IPS DF 19.7 (cell line): ENCODE measurements at regions not wholly inside any gene's neighbourhood (a gene's known extent, or its start where the extent isn't known, plus 50 kb on each side); places are given as distances from the start of the nearest gene placed in this dataset.
A peak's percentile ranks its signal among the peaks of the same experiment; 100 is the strongest.

Source experiments
- DNase-seq: peaks from one replicate; pipeline ENCODE4 v3.0.0-alpha.2; 2013; ENCODE audit warnings: low read depth, low spot score

DNA sequence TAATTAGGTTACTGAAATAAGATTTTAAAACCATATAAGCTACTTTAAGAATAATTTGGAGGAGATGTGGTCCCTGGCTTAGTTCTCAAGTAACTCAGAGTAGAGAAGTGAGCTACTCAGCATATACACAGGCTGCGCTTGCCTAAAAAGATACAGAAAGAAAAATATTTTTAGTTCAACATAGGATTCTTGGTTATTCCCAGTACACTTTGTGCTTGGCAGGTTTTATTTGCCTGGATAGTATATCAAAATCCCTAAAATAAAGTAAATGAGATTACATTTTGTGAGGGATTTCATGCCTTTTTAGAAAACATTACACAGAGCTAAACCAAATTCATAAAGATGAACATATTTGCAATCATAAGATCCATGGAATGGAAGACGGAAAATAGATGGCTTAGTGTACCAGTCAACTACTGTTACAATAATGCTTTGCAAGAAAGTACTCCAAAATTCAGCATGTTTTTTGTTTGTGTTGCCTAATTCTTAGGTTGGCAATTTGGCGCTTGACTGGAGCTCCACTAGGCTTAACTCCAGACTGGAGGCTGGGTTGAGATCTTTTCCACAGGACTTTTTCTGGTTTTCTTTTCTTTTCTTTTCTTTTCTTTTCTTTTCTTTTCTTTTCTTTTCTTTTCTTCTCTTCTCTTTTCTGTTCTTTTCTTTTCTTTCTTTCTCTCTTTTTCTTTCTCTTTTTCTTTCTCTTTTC is 600.5 kb upstream of the SYT4 start:
- DNase-seq: no peak

- no peak for DNase-seq
Observed at GRCh38 chr18:43879415-43879814, 602.1 kb upstream of the SYT4 start.

- DNase-seq: no peak
Observed at GRCh38 chr18:43882358-43883055, 605.2 kb upstream of the SYT4 start.

DNA sequence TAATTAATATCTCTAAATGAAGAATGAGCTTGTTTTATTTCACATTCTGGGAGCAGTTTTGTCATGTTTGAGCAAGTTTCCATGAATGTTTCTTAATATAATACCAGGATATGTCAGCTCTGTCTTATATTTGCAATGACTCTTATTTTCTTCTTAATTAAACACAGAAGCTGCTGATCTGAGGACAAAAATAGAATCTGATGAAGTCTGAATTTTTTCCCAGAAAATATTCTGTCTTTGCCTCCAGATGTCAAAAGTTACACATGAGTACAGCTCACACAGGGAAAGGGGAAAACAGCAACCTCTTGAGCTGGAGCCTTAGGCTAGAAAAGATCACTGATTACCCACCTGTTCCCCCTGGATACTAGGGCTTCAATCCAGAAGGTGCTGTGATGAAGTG is 606.6 kb upstream of the SYT4 start:
- DNase-seq: no peak

- DNase-seq: no peak
Observed at GRCh38 chr18:43886341-43886740, 609.1 kb upstream of the SYT4 start.

- peak; percentile 47 for DNase-seq
Observed at GRCh38 chr18:43887491-43887890, 610.2 kb upstream of the SYT4 start.

DNA sequence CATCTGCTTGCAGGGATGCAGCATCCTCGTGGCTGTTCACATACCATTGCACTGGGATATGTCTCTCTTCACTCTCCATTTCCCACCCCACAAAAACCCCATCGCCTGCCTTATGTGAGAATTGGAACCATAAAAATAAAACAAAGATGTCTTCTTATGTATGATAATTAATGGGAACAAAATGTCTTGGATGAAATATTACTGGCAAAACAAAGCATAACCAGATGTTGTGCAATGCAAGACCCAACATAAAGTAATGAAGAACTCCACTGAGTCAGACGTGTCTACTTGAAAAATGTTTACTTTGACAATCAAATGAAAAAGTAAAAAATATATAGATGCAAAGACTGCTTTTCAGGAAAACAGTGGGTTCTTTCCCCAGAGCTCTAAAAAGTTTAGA is 611.3 kb upstream of the SYT4 start:
- no peak for DNase-seq

GRCh38 chr18:43893001-43893637 is 615.8 kb upstream of the SYT4 start:
- no peak for DNase-seq

DNA sequence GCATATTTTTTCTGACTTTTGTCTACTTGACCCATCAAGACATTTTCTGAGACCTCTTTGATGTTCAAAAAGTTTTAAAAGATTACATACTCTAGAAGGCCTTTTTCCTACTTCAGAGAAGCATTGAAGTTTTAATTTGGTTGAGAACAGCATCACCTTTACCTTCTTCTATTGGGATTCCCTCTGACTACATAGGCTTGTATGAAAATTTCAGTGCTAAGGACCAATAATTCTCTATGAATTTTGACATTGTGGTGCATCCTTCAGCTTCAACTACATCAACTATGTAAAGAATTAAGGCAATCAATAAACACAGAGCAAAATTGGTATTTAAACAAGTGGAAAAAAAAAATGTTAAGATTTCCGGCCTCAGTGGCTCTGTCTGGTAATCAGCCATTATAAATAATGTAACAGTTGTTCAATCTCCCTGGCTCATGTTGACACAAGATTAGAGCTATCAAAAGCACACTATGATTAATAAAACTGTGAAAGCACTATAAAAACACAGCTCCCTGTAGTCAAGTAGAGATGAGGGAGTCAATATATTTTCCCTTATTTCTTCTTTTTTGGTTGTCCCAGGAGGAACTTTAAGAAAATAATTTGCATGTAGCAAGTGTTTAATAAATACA is 627.0 kb upstream of the SYT4 start:
- DNase-seq: no peak

GRCh38 chr18:43914018-43914417 is 636.7 kb upstream of the SYT4 start:
- no peak for DNase-seq

- no peak for DNase-seq
Observed at GRCh38 chr18:43916984-43917383, 639.7 kb upstream of the SYT4 start.

DNA sequence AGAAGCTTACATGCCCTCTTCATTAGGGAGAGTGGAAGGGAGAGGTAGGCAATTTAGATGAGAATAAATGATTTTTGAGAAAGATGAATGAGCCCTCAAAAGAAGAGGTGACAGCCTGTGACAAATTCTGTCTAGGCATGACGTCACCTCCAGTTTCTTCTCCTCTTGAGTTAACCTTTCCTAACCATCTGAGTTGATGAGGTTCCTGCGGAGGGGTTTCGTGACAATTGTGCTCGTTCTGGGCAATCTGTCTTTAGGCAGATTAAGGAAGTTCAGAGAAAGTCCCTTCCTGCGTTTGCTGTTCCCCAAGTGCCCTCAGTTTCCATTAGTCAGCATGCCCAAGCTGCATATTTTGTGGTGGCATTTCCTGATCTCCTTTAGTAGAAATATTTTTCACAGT is 640.2 kb upstream of the SYT4 start:
- DNase-seq: no peak

DNA sequence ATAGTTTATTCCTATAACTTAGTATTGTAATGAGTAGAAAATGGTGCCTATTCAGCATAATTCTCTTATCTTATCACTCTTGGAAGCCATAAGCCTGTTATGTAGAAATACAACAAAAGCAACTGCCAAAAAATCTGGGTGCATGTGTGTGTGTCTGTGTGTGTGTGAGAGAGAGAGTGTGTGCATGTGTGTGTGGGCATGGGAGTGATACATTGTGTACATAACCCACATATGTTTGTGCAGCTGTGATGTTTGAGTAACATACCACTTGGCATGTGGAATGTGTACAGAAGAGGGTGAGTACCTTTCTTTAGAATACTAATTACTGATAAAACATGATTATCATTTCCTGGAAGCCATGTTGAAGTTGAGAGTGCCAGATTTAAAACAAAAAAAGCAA is 642.3 kb upstream of the SYT4 start:
- DNase-seq: no peak

DNA sequence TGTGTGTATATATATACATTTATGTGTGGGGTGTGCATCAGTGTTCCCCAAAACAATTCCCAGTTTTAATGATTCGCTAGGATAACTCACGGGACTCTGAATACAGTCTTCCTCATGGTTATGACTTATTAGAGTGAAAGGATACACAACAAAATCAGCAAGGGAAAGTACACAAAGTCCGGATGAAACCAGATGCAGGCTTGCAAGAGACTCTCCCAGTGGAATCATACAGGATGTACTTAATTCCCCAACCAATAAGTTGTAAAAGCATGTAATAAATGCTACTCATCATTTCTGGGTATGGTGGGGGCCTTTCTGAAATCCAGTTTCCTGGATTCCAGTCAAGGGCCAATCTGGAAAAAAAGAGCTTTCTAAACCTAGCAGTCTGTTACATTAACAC is 654.1 kb upstream of the SYT4 start:
- no peak for DNase-seq

DNA sequence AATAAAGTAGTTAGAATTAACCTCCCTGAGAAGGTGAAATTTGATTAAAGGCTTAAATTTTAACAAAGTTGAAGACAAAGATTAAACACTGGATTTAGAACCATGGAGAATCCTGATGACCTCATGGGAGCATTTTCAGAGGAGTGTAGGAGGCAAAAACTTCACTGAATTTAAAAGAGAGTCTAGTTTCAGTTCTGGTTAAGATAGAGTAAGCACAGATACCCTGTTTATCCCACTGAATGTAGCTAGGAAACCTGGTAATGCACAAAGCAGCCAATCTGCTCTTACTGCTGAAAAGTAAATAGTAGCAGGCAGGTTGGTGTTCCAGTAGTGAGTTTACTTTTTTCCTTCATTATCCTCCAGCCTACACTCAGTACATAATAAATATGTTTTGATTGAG is 654.9 kb upstream of the SYT4 start:
- DNase-seq: no peak

DNA sequence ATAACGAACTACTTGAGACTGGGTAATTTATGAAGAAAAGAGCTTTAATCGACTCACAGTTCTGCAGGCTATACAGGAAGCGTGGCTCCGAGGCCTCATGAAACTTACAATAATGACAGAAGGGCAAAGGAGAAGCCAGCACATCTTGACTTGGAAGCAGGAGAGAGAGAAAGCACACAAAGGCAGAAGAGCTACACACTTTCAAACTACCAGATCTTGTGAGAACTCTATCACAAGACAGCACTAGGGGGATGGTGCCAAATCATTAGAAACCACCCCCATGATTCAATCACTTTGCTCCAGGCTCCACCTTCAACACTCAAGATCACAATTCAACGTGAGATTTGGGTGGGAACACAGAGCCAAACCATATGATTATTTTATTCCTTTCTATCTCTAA is 655.9 kb upstream of the SYT4 start:
- no peak for DNase-seq

GRCh38 chr18:43934322-43934721 is 657.0 kb upstream of the SYT4 start:
- no peak for DNase-seq

DNA sequence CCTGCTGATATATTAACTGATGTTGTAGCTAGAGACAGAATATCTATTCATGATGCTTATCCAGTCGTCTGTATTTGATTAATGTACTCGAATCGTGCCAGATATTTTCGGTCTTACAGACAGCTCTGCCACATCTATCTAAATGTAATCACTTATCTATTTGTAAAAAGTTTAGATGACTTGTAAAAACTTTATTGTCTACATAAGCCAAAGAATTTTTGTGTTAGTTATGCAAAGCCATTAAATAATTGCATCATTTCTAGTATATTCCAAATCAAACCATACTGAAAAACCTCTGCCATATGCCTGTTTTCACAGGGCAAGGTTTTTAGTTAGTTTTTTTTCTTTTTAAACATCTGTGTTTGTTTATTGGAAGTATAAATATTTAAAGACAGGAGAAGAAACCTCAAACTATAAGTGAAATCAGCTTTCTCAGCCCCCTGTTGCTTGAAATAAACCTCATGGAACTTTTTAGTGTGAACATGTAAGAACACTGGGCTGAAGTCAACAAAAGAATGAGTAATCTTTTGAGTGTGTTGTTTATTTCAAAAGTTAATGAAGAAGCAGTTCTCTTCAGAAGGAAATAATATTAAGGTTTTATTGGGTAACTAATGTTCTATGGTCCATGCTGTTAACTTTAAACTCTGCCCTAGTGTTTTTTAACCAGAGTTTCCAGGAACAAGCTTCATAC is 657.6 kb upstream of the SYT4 start:
- DNase-seq: no peak

GRCh38 chr18:43936176-43936575 is 658.9 kb upstream of the SYT4 start:
- DNase-seq: no peak

- DNase-seq: no peak
Observed at GRCh38 chr18:43949291-43949690, 672.0 kb upstream of the SYT4 start.

DNA sequence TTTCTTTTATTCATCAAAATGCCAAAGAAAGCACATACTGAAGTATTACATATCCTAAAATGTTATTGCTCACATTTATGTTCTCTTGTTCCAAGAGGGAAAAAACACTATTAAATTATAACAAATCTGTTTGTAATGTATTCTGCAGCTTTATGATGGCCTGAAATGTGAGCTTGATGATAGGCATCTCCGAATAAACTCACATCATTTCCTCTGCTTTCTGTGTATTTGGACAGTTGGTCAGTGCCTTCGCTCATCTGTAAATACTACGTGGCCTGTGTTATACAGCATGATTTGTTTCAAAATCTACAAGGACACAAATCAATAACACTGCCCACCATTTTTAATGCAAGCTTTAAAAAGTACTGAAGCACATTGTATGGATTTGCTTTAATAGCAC is 672.8 kb upstream of the SYT4 start:
- DNase-seq: no peak

DNA sequence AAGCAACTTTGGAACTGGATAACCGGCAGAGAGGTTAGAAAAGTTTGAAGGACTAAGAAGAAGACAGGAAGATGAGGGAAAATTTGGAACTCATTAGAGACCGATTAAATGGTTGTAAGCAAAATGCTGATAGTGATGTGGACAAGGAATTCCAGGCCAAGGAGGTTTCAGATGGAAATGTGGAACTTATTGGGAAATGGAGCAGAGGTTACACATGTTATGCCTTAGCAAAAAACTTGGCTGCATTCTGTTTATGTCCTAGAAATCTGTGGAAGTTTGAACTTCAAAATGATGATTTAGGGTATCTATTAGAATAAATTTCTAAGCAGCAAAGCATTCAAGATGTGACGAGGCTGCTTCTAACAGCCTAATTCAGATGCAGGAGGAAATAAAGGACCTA is 675.1 kb upstream of the SYT4 start:
- no peak for DNase-seq
